H1 (cell line): ENCODE measurements at regions not wholly inside any gene's neighbourhood (a gene's known extent, or its start where the extent isn't known, plus 50 kb on each side); places are given as distances from the start of the nearest gene placed in this dataset.

Source experiments
- CEBPB ChIP-seq: IDR thresholded peaks from 2 replicates; pipeline ENCODE4 v1.6.1; 2012; ENCODE audit warnings: low read depth, low read length
- CHD7 ChIP-seq: fragments of 300-600 bp; sonication (generic); IDR thresholded peaks from 2 replicates; pipeline ENCODE4 v1.7.1; 2012; ENCODE audit warnings: low read length, moderate library complexity, mild to moderate bottlenecking, inconsistent platforms; ENCODE audit not compliant: insufficient replicate concordance
- EZH2 ChIP-seq: fragments of 200-600 bp; sonication (generic); IDR thresholded peaks from 2 replicates; pipeline ENCODE4 v1.7.1; 2012; ENCODE audit warnings: low read depth, mild to moderate bottlenecking, moderate library complexity, low read length, inconsistent platforms; ENCODE audit not compliant: severe bottlenecking
- GTF2F1 ChIP-seq: IDR thresholded peaks from 2 replicates; pipeline ENCODE4 v1.6.1; 2012; ENCODE audit warnings: low read depth, low read length, improper control_type of control experiment, borderline replicate concordance
- KDM4A ChIP-seq: IDR thresholded peaks from one replicate; pipeline ENCODE4 v1.7.1; 2012; ENCODE audit warnings: low read depth, mild to moderate bottlenecking, moderate library complexity, low read length, inconsistent platforms; ENCODE audit not compliant: severe bottlenecking
- NANOG ChIP-seq: IDR thresholded peaks from 2 replicates; pipeline ENCODE4 v1.6.1; 2011; ENCODE audit warnings: low read length, low read depth, mild to moderate bottlenecking, inconsistent platforms; ENCODE audit not compliant: insufficient read depth, poor library complexity, severe bottlenecking
- POU5F1 ChIP-seq: IDR thresholded peaks from 2 replicates; pipeline ENCODE4 v1.6.1; 2011; ENCODE audit warnings: low read depth, mild to moderate bottlenecking, low read length, moderate library complexity
- RXRA ChIP-seq: IDR thresholded peaks from 2 replicates; pipeline ENCODE4 v1.6.1; 2011; ENCODE audit warnings: low read depth, mild to moderate bottlenecking, low read length, moderate library complexity; ENCODE audit not compliant: insufficient read depth
- TAF1 ChIP-seq: IDR thresholded peaks from 2 replicates; pipeline ENCODE4 v1.6.1; 2011; ENCODE audit warnings: mild to moderate bottlenecking, low read depth, low read length
- TAF7 ChIP-seq: optimal IDR thresholded peaks from 2 replicates; pipeline ENCODE3; 2011; ENCODE audit warnings: low read depth, mild to moderate bottlenecking, inconsistent platforms, low read length, moderate library complexity, borderline replicate concordance

GRCh38 chr3:87856126-87856525, 202.7 kb downstream of the CGGBP1 start (continued):
- TF ChIP-seq CHD7 (no peak), NANOG (no peak), RXRA (no peak), TAF1 (no peak), KDM4A (no peak), GTF2F1 (no peak), EZH2 (no peak), CEBPB (no peak), TAF7 (no peak), POU5F1 (no peak)
